ENCODE measurements at regions not wholly inside any gene's neighbourhood (a gene's known extent, or its start where the extent isn't known, plus 50 kb on each side); places are given as distances from the start of the nearest gene placed in this dataset.
A peak's percentile ranks its signal among the peaks of the same experiment; 100 is the strongest.

GRCh38 chr14:85400678-85401077, 129.3 kb upstream of the FLRT2 start:
- FAIRE-seq (no peak), DNase-seq (no peak)
- Histone ChIP-seq H3K4me1 (ENCODE audit: control insufficient read depth in 2 of 3, insufficient read depth in 2 of 3, low read depth in 1 of 3, low read length in 3 of 3) (no peaks in the 10 kb centered on the region), H3K4me3 (ENCODE audit: low read length in 3 of 3) (no peak overlapping the region), H3K9me3 (ENCODE audit: control insufficient read depth in 2 of 3, insufficient read depth in 1 of 3, low read length in 3 of 3) (no peaks in the 10 kb centered on the region), H3K36me3 (ENCODE audit: control insufficient read depth in 2 of 3, insufficient read depth in 3 of 3, low read length in 3 of 3) (no peaks in the 10 kb centered on the region), H3K27me3 (ENCODE audit: control insufficient read depth, insufficient read depth, low read length) (no peaks in the 10 kb centered on the region), H3K9ac (ENCODE audit: low read length in 3 of 3) (no peak overlapping the region), H3K27ac (ENCODE audit: low read depth in 2 of 2, low read length in 2 of 2) (no peak overlapping the region)
- TF ChIP-seq, protein P1, sequence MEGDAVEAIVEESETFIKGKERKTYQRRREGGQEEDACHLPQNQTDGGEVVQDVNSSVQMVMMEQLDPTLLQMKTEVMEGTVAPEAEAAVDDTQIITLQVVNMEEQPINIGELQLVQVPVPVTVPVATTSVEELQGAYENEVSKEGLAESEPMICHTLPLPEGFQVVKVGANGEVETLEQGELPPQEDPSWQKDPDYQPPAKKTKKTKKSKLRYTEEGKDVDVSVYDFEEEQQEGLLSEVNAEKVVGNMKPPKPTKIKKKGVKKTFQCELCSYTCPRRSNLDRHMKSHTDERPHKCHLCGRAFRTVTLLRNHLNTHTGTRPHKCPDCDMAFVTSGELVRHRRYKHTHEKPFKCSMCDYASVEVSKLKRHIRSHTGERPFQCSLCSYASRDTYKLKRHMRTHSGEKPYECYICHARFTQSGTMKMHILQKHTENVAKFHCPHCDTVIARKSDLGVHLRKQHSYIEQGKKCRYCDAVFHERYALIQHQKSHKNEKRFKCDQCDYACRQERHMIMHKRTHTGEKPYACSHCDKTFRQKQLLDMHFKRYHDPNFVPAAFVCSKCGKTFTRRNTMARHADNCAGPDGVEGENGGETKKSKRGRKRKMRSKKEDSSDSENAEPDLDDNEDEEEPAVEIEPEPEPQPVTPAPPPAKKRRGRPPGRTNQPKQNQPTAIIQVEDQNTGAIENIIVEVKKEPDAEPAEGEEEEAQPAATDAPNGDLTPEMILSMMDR (IDR thresholded peaks at IDR 0.05; ENCODE audit: borderline replicate concordance, extremely low read depth, insufficient read depth) = no peak
- intact Hi-C loops (cut with DNase I) = no loop called here

DNA sequence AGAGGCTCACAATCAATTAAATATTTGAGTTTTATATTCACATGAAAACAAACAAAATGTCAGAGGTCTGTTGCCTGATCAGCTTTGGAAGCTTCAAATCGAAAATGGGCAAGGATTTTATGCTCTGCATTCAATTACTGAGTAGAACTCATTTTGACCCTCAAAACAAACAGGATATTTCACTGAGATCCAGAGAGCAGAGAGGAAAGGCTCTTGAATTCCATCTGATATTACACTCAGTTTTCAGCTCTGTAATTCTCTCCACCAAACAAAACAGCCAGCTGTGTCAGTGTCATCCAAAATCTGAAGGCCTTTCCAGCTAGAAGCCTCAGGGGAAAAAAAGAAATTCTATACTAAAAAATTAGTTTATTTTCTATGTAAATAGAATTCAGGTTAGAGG, 128.6 kb upstream of the FLRT2 start:
- no peaks in the 10 kb centered on the region for H3K27me3 ChIP-seq (ENCODE audit: control insufficient read depth, insufficient read depth, low read length)
- H3K4me3 ChIP-seq (ENCODE audit: low read length in 3 of 3) = no peak overlapping the region
- H3K4me1 ChIP-seq (ENCODE audit: control insufficient read depth in 2 of 3, insufficient read depth in 2 of 3, low read depth in 1 of 3, low read length in 3 of 3) = no peaks in the 10 kb centered on the region
- FAIRE-seq (no peak), DNase-seq (no peak)
- H3K9ac ChIP-seq (ENCODE audit: low read length in 3 of 3) = no peak overlapping the region
- TF ChIP-seq, protein P1 (IDR thresholded peaks at IDR 0.05; ENCODE audit: borderline replicate concordance, extremely low read depth, insufficient read depth) = no peak
- H3K9me3 ChIP-seq (ENCODE audit: control insufficient read depth in 2 of 3, insufficient read depth in 1 of 3, low read length in 3 of 3) = no peaks in the 10 kb centered on the region
- no peak overlapping the region for H3K27ac ChIP-seq (ENCODE audit: low read depth in 2 of 2, low read length in 2 of 2)
- intact Hi-C loops (cut with DNase I) = no loop called here
- no peaks in the 10 kb centered on the region for H3K36me3 ChIP-seq (ENCODE audit: control insufficient read depth in 2 of 3, insufficient read depth in 3 of 3, low read length in 3 of 3)

GRCh38 chr14:85402569-85403162, 127.3 kb upstream of the FLRT2 start:
- FAIRE-seq (no peak), DNase-seq (peak in 1 of 5 donors; percentile 35)
- Histone ChIP-seq H3K4me3 (ENCODE audit: low read length in 3 of 3) (no peak overlapping the region), H3K27me3 (ENCODE audit: control insufficient read depth, insufficient read depth, low read length) (no peaks in the 10 kb centered on the region), H3K27ac (ENCODE audit: low read depth in 2 of 2, low read length in 2 of 2) (no peak overlapping the region), H3K9me3 (ENCODE audit: control insufficient read depth in 2 of 3, insufficient read depth in 1 of 3, low read length in 3 of 3) (no peaks in the 10 kb centered on the region), H3K36me3 (ENCODE audit: control insufficient read depth in 2 of 3, insufficient read depth in 3 of 3, low read length in 3 of 3) (no peaks in the 10 kb centered on the region), H3K4me1 (ENCODE audit: control insufficient read depth in 2 of 3, insufficient read depth in 2 of 3, low read depth in 1 of 3, low read length in 3 of 3) (no peaks in the 10 kb centered on the region), H3K9ac (ENCODE audit: low read length in 3 of 3) (no peak overlapping the region)
- TF ChIP-seq, protein P1 (IDR thresholded peaks at IDR 0.05; ENCODE audit: borderline replicate concordance, extremely low read depth, insufficient read depth) = no peak
- intact Hi-C loops (cut with DNase I) = no loop called here

Data from kidney (tissue), 13 donors.